Panc1 (cell line): ENCODE measurements at regions not wholly inside any gene's neighbourhood (a gene's known extent, or its start where the extent isn't known, plus 50 kb on each side); places are given as distances from the start of the nearest gene placed in this dataset.

Experiments
- ATAC-seq: fragments of 200-7000 bp; cut with Tn5 transposase; 2 replicates; pipeline ENCODE4 v1.9.1; 2020; ENCODE audit warnings: mild to moderate bottlenecking, moderate library complexity
- BruUV-seq: library from RNA; stranded (reverse); fragments of 400-500 nt; replicated peaks from 2 replicates; lab custom pipeline; 2021; lab: Mats Ljungman, UMichigan
- CTCF ChIA-PET: fragments of 300-600 bp; sonication (Branson Sonifier 250); formaldehyde crosslinking; loops from one replicate; lab custom pipeline; 2022; ENCODE audit warnings: antibody characterized with exemption; lab: Charles Lee
- POLR2A ChIA-PET: fragments of 300-600 bp; sonication (Branson Sonifier 250); formaldehyde crosslinking; loops from one replicate; lab custom pipeline; 2022; ENCODE audit warnings: antibody characterized with exemption; lab: Charles Lee
- DNase-seq: peaks from one replicate; pipeline ENCODE4 v3.0.0-alpha.2; 2010; ENCODE audit warnings: low read depth, low spot score
- H3K27ac ChIP-seq: 2 replicates; pipeline ENCODE4 v1.5.1; 2011; ENCODE audit warnings: mild to moderate bottlenecking, low read length, inconsistent platforms
- H3K27me3 ChIP-seq: fragments of 200-500 bp; sonication (Bioruptor generic); 2 replicates; pipeline ENCODE4 v1.6.0; 2014; ENCODE audit warnings: low read length, inconsistent platforms; ENCODE audit not compliant: control insufficient read depth, insufficient read depth
- H3K36me3 ChIP-seq: fragments of 200-500 bp; sonication (Bioruptor generic); 2 replicates; pipeline ENCODE4 v1.5.1; 2014; ENCODE audit warnings: inconsistent platforms, mild to moderate bottlenecking, low read length, moderate library complexity; ENCODE audit not compliant: control insufficient read depth, insufficient read depth
- H3K4me1 ChIP-seq: 2 replicates; pipeline ENCODE4 v1.5.1; 2011; ENCODE audit warnings: inconsistent platforms, mild to moderate bottlenecking, low read length, moderate library complexity; ENCODE audit not compliant: control insufficient read depth, insufficient read depth
- H3K4me3 ChIP-seq, 2 experiments: 2 replicates each; pipeline ENCODE4 v1.5.1; 2011 to 2012; ENCODE audit warnings: low read depth in 2 of 2, low read length in 2 of 2, mild to moderate bottlenecking in 2 of 2, inconsistent platforms in 1 of 2, moderate library complexity in 1 of 2
- H3K9me3 ChIP-seq: fragments of 200-500 bp; sonication (Bioruptor generic); 2 replicates; pipeline ENCODE4 v1.5.1; 2014; ENCODE audit warnings: low read depth, mild to moderate bottlenecking, inconsistent platforms, low read length, moderate library complexity; ENCODE audit not compliant: control insufficient read depth, insufficient read depth
- CTCF ChIP-seq: fragments of 450-650 bp; IDR thresholded peaks from 2 replicates; pipeline ENCODE4 v1.5.1; 2017; ENCODE audit warnings: mild to moderate bottlenecking
- POLR2AphosphoS5 ChIP-seq: IDR thresholded peaks from 2 replicates; pipeline ENCODE4 v1.6.1; 2012; ENCODE audit warnings: mild to moderate bottlenecking, low read depth, low read length, moderate library complexity
- REST ChIP-seq, 2 experiments: IDR thresholded peaks; 2 replicates each; pipeline ENCODE4 v1.6.1; 2011 to 2012; ENCODE audit warnings: low read depth in 2 of 2, control low read depth in 1 of 2, low read length in 1 of 2, mild to moderate bottlenecking in 1 of 2, moderate library complexity in 1 of 2; ENCODE audit not compliant: insufficient read depth in 1 of 2
- SIN3A ChIP-seq: IDR thresholded peaks from 2 replicates; pipeline ENCODE4 v1.6.1; 2012; ENCODE audit warnings: low read depth, mild to moderate bottlenecking, low read length, moderate library complexity, borderline replicate concordance; ENCODE audit not compliant: insufficient read depth
- TCF7L2 ChIP-seq: IDR thresholded peaks from 2 replicates; pipeline ENCODE4 v1.6.1; 2011; ENCODE audit warnings: mild to moderate bottlenecking, low read depth, low read length, inconsistent platforms
- in situ Hi-C: cut with HindIII; loops from 2 replicates; pipeline ENCODE4 v1.10.0; 2016; ENCODE audit warnings: low sequenced_read_pairs, low pct_unique_long_range_greater_than_20kb
- intact Hi-C: fragments of 100-400 bp; cut with micrococcal nuclease; formaldehyde crosslinking; loops from one replicate; pipeline ENCODE4 v1.10.0; 2022; ENCODE audit not compliant: unreplicated experiment

GRCh38 chr5:106185661-106186081 lies 1485.1 kb downstream of the EFNA5 start:
- Histone ChIP-seq H3K4me1 (no peaks in the 10 kb centered on the region), H3K9me3 (no peaks in the 10 kb centered on the region; the same call in 1 of the 2 replicates), H3K27me3 (no peaks in the 10 kb centered on the region), H3K4me3 (no peak overlapping the region), H3K27ac (no peak overlapping the region), H3K36me3 (no peaks in the 10 kb centered on the region; the same call in 1 of the 2 replicates)
- TF ChIP-seq SIN3A (no peak), REST (IDR thresholded peaks at IDR 0.05; ENCODE audit: insufficient read depth in 1 of 2, low read depth in 2 of 2, low read length in 1 of 2) (no peak), POLR2AphosphoS5 (no peak), TCF7L2 (no peak), CTCF (no peak)
- intact Hi-C loops = no loop called here
- ATAC-seq (no peak), DNase-seq (no peak)
- in situ Hi-C loops = no loop called here
- BruUV-seq = no TSS peak
- ChIA-PET CTCF (no interaction called here), POLR2A (no interaction called here)

- no TSS peak for BruUV-seq
- intact Hi-C loops (no loop called here), in situ Hi-C loops (no loop called here)
- Histone ChIP-seq H3K27ac (no peak overlapping the region), H3K4me3 (no peak overlapping the region), H3K27me3 (no peaks in the 10 kb centered on the region), H3K9me3 (peaks cover 8% of the 10 kb centered on the region; the same call in 1 of the 2 replicates), H3K4me1 (no peaks in the 10 kb centered on the region), H3K36me3 (no peaks in the 10 kb centered on the region)
- TF ChIP-seq TCF7L2 = no peak
- no peak for TF ChIP-seq CTCF
- TF ChIP-seq SIN3A = no peak
- TF ChIP-seq POLR2AphosphoS5 = no peak
- TF ChIP-seq REST (IDR thresholded peaks at IDR 0.05; ENCODE audit: insufficient read depth in 1 of 2, low read depth in 2 of 2, low read length in 1 of 2) = no peak
- POLR2A ChIA-PET = no interaction called here
- DNase-seq (no peak), ATAC-seq (no peak)
- CTCF ChIA-PET = no interaction called here
These were observed 1495.8 kb downstream of the EFNA5 start for GRCh38 chr5:106174903-106175302.
